ENCODE measurements at regions not wholly inside any gene's neighbourhood (a gene's known extent, or its start where the extent isn't known, plus 50 kb on each side); places are given as distances from the start of the nearest gene placed in this dataset.
"Not testable (repeated sequence)": the region's sequence is repeated elsewhere in the genome, so short reads cannot be mapped to it uniquely, and the experiment has no call there.

GRCh38 chr16:29218171-29218570, 188.3 kb downstream of the NPIPB11 start:
- TF ChIP-seq CTCF, POLR2A (IDR thresholded peaks at IDR 0.05): not testable (repeated sequence)

Data from transverse colon (tissue), 3 donors.